CD4-positive, alpha-beta memory T cell (primary cell): ENCODE measurements at regions not wholly inside any gene's neighbourhood (a gene's known extent, or its start where the extent isn't known, plus 50 kb on each side); places are given as distances from the start of the nearest gene placed in this dataset.

Experiments used
- CTCF ChIA-PET: fragments of 350-600 bp; sonication (Branson Sonifier 250); formaldehyde crosslinking; loops from one replicate; lab custom pipeline; 2021; ENCODE audit warnings: inconsistent platforms; ENCODE audit not compliant: partially characterized antibody; lab: Charles Lee
- POLR2A ChIA-PET: fragments of 350-600 bp; sonication (Branson Sonifier 250); formaldehyde crosslinking; loops from one replicate; lab custom pipeline; 2021; ENCODE audit not compliant: partially characterized antibody; lab: Charles Lee
- DNase-seq, 5 donors: peaks; one replicate each; pipeline versions ENCODE4 v3.0.0 to v3.0.0-alpha.2; 2020 to 2022; ENCODE audit warnings: mixed read lengths in 1 of 5
- H3K27ac ChIP-seq: one replicate; pipeline ENCODE4 v1.7.0; 2013; ENCODE audit warnings: low read depth, low read length
- H3K27me3 ChIP-seq: 2 replicates; pipeline ENCODE4 v1.7.0; 2013; ENCODE audit warnings: mild to moderate bottlenecking, low read length, moderate library complexity; ENCODE audit not compliant: insufficient read depth
- H3K36me3 ChIP-seq: 2 replicates; pipeline ENCODE4 v1.7.0; 2013; ENCODE audit warnings: mild to moderate bottlenecking, low read length, moderate library complexity; ENCODE audit not compliant: insufficient read depth
- H3K4me1 ChIP-seq: 2 replicates; pipeline ENCODE4 v1.7.0; 2013; ENCODE audit warnings: mild to moderate bottlenecking, low read length, moderate library complexity; ENCODE audit not compliant: insufficient read depth
- H3K4me3 ChIP-seq, 2 donors: one replicate each; pipeline ENCODE4 v1.7.0; 2013; ENCODE audit warnings: low read length in 2 of 2, mild to moderate bottlenecking in 1 of 2
- H3K9me3 ChIP-seq, 2 donors: one replicate each; pipeline ENCODE4 v1.7.0; 2013; ENCODE audit warnings: low read length in 2 of 2, control low read depth in 1 of 2; ENCODE audit not compliant: control insufficient read depth in 1 of 2
- H3K27ac Mint-ChIP-seq, 7 donors: one replicate each; pipeline ENCODE4 v1.8.0; 2020 to 2021; ENCODE audit warnings: mixed read lengths in 7 of 7, mild to moderate bottlenecking in 6 of 7, inconsistent platforms in 3 of 7, moderate library complexity in 3 of 7
- H3K27me3 Mint-ChIP-seq, 2 donors: one replicate each; pipeline ENCODE4 v1.8.0; 2020 to 2021; ENCODE audit warnings: mixed read lengths in 2 of 2
- H3K36me3 Mint-ChIP-seq, 2 donors: one replicate each; pipeline ENCODE4 v1.8.0; 2020 to 2021; ENCODE audit warnings: mixed read lengths in 2 of 2, inconsistent platforms in 1 of 2, mild to moderate bottlenecking in 1 of 2
- H3K4me1 Mint-ChIP-seq, 4 donors: one replicate each; pipeline ENCODE4 v1.8.0; 2020 to 2021; ENCODE audit warnings: mixed read lengths in 4 of 4, mild to moderate bottlenecking in 1 of 4
- H3K4me3 Mint-ChIP-seq, 8 donors: one replicate each; pipeline ENCODE4 v1.8.0; 2020 to 2021; ENCODE audit warnings: mixed read lengths in 8 of 8, mild to moderate bottlenecking in 7 of 8, moderate library complexity in 6 of 8, inconsistent platforms in 3 of 8
- H3K9me3 Mint-ChIP-seq, 8 donors: one replicate each; pipeline ENCODE4 v1.8.0; 2020 to 2021; ENCODE audit warnings: mixed read lengths in 8 of 8, mild to moderate bottlenecking in 5 of 8, inconsistent platforms in 3 of 8, moderate library complexity in 1 of 8
- intact Hi-C: fragments of 100-400 bp; cut with micrococcal nuclease; formaldehyde crosslinking; loops from one replicate; pipeline ENCODE4 v1.15.1; 2023

GRCh38 chr14:42719391-42719790 is 1112.7 kb downstream of the LRFN5 start:
- Mint-ChIP-seq H3K4me1 (no peaks in the 10 kb centered on the region), H3K27me3 (no peaks in the 10 kb centered on the region), H3K36me3 (no peaks in the 10 kb centered on the region), H3K27ac (no peak overlapping the region), H3K9me3 (peaks cover 0 to 11% (median 2%) of the 10 kb centered on the region in 8 donors), H3K4me3 (no peak overlapping the region)
- POLR2A ChIA-PET: no interaction called here
- DNase-seq: no peak
- Histone ChIP-seq H3K4me1 (no peaks in the 10 kb centered on the region), H3K36me3 (no peaks in the 10 kb centered on the region), H3K4me3 (no peak overlapping the region), H3K27ac (no peak overlapping the region), H3K9me3 (no peaks in the 10 kb centered on the region), H3K27me3 (no peaks in the 10 kb centered on the region)
- intact Hi-C loops: no loop called here
- CTCF ChIA-PET: no interaction called here

DNA sequence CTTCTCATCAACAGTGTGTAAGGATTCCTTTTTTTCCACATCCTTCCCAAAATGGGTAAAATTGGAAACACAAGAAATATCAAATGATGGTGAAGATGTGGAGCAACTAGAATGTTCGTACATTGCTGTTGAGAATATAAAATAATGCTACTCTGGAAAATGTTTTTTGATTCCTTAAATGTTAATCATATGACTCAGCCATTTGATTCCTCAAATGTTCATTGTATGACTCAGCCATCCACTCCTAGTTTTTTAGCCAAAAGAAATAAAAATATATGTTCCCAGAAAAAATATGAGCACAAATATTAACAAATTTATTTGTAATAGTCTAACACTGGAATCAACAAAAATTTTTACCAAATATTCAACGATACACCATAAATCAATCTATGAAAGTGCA is 1108.6 kb downstream of the LRFN5 start:
- Histone ChIP-seq H3K27me3 (no peaks in the 10 kb centered on the region), H3K36me3 (no peaks in the 10 kb centered on the region), H3K27ac (no peak overlapping the region), H3K4me1 (no peaks in the 10 kb centered on the region), H3K9me3 (no peaks in the 10 kb centered on the region), H3K4me3 (no peak overlapping the region)
- no peak for DNase-seq
- Mint-ChIP-seq H3K27ac (no peak overlapping the region), H3K4me3 (no peak overlapping the region), H3K9me3 (peaks cover 0 to 7% (median 2%) of the 10 kb centered on the region in 8 donors), H3K27me3 (no peaks in the 10 kb centered on the region), H3K36me3 (no peaks in the 10 kb centered on the region), H3K4me1 (no peaks in the 10 kb centered on the region)
- ChIA-PET POLR2A (no interaction called here), CTCF (no interaction called here)
- intact Hi-C loops: no loop called here

DNA sequence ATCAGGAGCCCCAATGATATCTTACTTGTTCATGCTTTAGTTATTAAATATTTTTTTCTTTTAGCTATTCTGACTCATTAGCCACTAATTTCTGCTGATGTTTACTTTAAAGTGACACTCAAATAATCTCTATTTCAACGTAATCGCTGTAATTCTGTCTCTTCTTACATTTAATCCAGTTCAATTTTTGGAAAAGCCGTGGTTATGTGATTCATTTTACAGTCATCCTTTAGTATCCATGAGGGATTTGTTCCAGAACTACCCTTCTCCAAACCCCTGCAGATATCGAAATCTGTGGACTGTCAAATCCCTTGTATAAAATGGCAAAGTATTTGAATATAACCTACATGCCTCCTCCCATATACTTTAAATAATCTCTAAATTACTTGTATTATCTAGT is 1103.4 kb downstream of the LRFN5 start:
- Histone ChIP-seq H3K9me3 (no peaks in the 10 kb centered on the region), H3K27ac (no peak overlapping the region), H3K4me1 (no peaks in the 10 kb centered on the region), H3K4me3 (no peak overlapping the region), H3K36me3 (no peaks in the 10 kb centered on the region), H3K27me3 (no peaks in the 10 kb centered on the region)
- POLR2A ChIA-PET: no interaction called here
- Mint-ChIP-seq H3K4me3 (no peak overlapping the region), H3K27ac (no peak overlapping the region), H3K4me1 (no peaks in the 10 kb centered on the region), H3K36me3 (no peaks in the 10 kb centered on the region), H3K9me3 (peaks cover 0 to 6% (median 3%) of the 10 kb centered on the region in 8 donors), H3K27me3 (no peaks in the 10 kb centered on the region)
- intact Hi-C loops: no loop called here
- no peak for DNase-seq
- CTCF ChIA-PET: no interaction called here

DNA sequence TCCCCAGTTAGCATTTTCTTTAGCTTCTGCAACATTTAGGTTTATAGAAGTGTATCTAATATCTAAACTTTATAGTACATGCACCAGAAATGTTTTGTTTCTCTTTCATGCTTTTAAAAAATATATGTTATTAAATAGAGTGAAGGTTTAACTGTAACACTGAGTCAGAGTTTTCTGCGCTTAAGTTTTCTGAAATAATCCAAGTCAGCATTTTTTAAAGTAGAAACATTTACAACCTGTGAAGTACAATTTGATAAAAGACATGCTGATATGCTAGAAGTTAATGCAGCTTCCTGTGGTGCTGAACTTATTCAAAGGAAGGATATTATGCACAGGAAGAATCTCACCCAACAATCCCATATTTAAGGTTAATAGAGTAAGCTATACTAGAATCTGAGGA is 1096.8 kb downstream of the LRFN5 start:
- H3K4me1 Mint-ChIP-seq: no peaks in the 10 kb centered on the region
- no peaks in the 10 kb centered on the region for H3K36me3 Mint-ChIP-seq
- H3K4me3 ChIP-seq: no peak overlapping the region
- no peaks in the 10 kb centered on the region for H3K27me3 Mint-ChIP-seq
- intact Hi-C loops: no loop called here
- H3K27ac ChIP-seq: no peak overlapping the region
- H3K27me3 ChIP-seq: no peaks in the 10 kb centered on the region
- no peak for DNase-seq
- no peaks in the 10 kb centered on the region for H3K36me3 ChIP-seq
- H3K9me3 Mint-ChIP-seq: peaks cover 0 to 4% (median under 1%) of the 10 kb centered on the region in 8 donors
- no peak overlapping the region for H3K27ac Mint-ChIP-seq
- no peak overlapping the region for H3K4me3 Mint-ChIP-seq
- H3K9me3 ChIP-seq: no peaks in the 10 kb centered on the region
- ChIA-PET POLR2A (no interaction called here), CTCF (interaction anchor here (0.6 kb wide), 1 partner anchor 724 kb away, joined by 3 read pairs; no protein-coding TSS in a partner anchor)
- no peaks in the 10 kb centered on the region for H3K4me1 ChIP-seq

DNA sequence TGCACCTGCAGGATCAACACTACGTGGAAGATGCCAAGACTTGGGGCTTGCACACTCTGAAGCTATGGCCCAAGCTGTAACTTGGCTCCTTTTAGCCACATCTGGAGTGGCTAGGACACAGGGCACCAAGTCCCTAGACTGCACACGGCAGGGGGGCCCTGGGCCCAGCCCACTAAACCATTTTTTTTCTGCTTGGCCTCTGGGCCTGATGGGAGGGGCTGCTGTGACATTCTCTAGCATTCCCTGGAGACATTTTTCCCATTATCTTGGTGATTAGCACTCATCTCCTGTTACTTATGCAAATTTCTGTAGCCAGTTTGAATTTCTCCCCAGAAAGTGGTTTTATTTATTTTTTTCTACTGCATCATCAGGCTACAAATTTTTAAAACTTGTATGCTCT is 1080.7 kb downstream of the LRFN5 start:
- no peak overlapping the region for H3K4me3 Mint-ChIP-seq
- CTCF ChIA-PET: no interaction called here

GRCh38 chr14:42683707-42684106 is 1077.0 kb downstream of the LRFN5 start:
- no peaks in the 10 kb centered on the region for H3K27me3 Mint-ChIP-seq
- Histone ChIP-seq H3K27ac (no peak overlapping the region), H3K4me1 (no peaks in the 10 kb centered on the region), H3K36me3 (no peaks in the 10 kb centered on the region), H3K27me3 (no peaks in the 10 kb centered on the region), H3K4me3 (no peak overlapping the region), H3K9me3 (no peaks in the 10 kb centered on the region)
- ChIA-PET CTCF (no interaction called here), POLR2A (no interaction called here)
- H3K27ac Mint-ChIP-seq: no peak overlapping the region
- H3K4me1 Mint-ChIP-seq: no peaks in the 10 kb centered on the region
- H3K9me3 Mint-ChIP-seq: peaks cover 0 to 10% (median 4%) of the 10 kb centered on the region in 8 donors
- DNase-seq: no peak
- intact Hi-C loops: no loop called here
- no peaks in the 10 kb centered on the region for H3K36me3 Mint-ChIP-seq
- no peak overlapping the region for H3K4me3 Mint-ChIP-seq

More for the DNA sequence above, 1080.7 kb downstream of the LRFN5 start:
- Histone ChIP-seq H3K9me3 (no peaks in the 10 kb centered on the region), H3K4me3 (no peak overlapping the region), H3K27ac (no peak overlapping the region), H3K4me1 (no peaks in the 10 kb centered on the region), H3K36me3 (no peaks in the 10 kb centered on the region), H3K27me3 (no peaks in the 10 kb centered on the region)
- no peak overlapping the region for H3K27ac Mint-ChIP-seq
- H3K36me3 Mint-ChIP-seq: no peaks in the 10 kb centered on the region
- no peaks in the 10 kb centered on the region for H3K4me1 Mint-ChIP-seq
- POLR2A ChIA-PET: no interaction called here
- intact Hi-C loops: no loop called here
- no peaks in the 10 kb centered on the region for H3K27me3 Mint-ChIP-seq
- peaks cover 0 to 19% (median 4%) of the 10 kb centered on the region in 8 donors for H3K9me3 Mint-ChIP-seq
- no peak for DNase-seq

- H3K9me3 Mint-ChIP-seq: peaks cover 0 to 12% (median 6%) of the 10 kb centered on the region in 8 donors
- H3K27ac Mint-ChIP-seq: no peak overlapping the region
- Histone ChIP-seq H3K27me3 (no peaks in the 10 kb centered on the region), H3K27ac (no peak overlapping the region), H3K9me3 (peaks cover 0 to 4% of the 10 kb centered on the region in 2 donors), H3K36me3 (no peaks in the 10 kb centered on the region), H3K4me1 (no peaks in the 10 kb centered on the region), H3K4me3 (no peak overlapping the region)
- H3K36me3 Mint-ChIP-seq: no peaks in the 10 kb centered on the region
- H3K4me1 Mint-ChIP-seq: no peaks in the 10 kb centered on the region
- intact Hi-C loops: no loop called here
- ChIA-PET POLR2A (no interaction called here), CTCF (no interaction called here)
- H3K27me3 Mint-ChIP-seq: no peaks in the 10 kb centered on the region
- H3K4me3 Mint-ChIP-seq: no peak overlapping the region
- DNase-seq: no peak
These were observed 1070.0 kb downstream of the LRFN5 start for GRCh38 chr14:42676636-42677035.

DNA sequence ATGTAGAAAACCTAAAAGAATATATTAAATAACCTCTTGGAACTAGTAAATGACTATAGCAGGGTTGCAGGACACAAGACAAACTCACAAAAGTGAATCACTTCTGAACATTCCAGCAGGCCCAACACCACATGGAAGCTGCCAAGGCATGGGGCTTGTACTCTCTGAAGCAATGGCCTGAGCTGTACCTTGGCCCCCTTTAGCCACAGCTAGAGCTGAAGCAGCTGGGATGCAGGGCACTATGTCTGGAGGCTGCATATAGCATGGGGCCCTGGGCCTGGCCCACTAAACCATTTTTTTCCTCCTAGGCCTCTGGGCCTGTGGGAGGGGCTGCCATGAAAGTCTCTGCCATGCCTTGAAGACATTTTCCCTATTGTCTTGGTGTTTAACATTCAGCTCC is 1067.3 kb downstream of the LRFN5 start:
- CTCF ChIA-PET: no interaction called here
- H3K4me3 Mint-ChIP-seq: no peak overlapping the region
- Histone ChIP-seq H3K9me3 (peaks cover 0 to 4% of the 10 kb centered on the region in 2 donors), H3K4me3 (no peak overlapping the region), H3K4me1 (no peaks in the 10 kb centered on the region), H3K27ac (no peak overlapping the region), H3K36me3 (no peaks in the 10 kb centered on the region), H3K27me3 (no peaks in the 10 kb centered on the region)
- H3K9me3 Mint-ChIP-seq: peaks cover 2 to 12% (median 6%) of the 10 kb centered on the region in 8 donors
- POLR2A ChIA-PET: no interaction called here
- no peak for DNase-seq
- no peak overlapping the region for H3K27ac Mint-ChIP-seq
- intact Hi-C loops: no loop called here
- H3K36me3 Mint-ChIP-seq: no peaks in the 10 kb centered on the region
- no peaks in the 10 kb centered on the region for H3K4me1 Mint-ChIP-seq
- H3K27me3 Mint-ChIP-seq: no peaks in the 10 kb centered on the region
